IPS-NIHi11 (cell line): ENCODE measurements at regions not wholly inside any gene's neighbourhood (a gene's known extent, or its start where the extent isn't known, plus 50 kb on each side); places are given as distances from the start of the nearest gene placed in this dataset.

Experiments
- DNase-seq: peaks from one replicate; pipeline ENCODE4 v3.0.0; 2012; ENCODE audit warnings: mixed read lengths, low spot score

DNA sequence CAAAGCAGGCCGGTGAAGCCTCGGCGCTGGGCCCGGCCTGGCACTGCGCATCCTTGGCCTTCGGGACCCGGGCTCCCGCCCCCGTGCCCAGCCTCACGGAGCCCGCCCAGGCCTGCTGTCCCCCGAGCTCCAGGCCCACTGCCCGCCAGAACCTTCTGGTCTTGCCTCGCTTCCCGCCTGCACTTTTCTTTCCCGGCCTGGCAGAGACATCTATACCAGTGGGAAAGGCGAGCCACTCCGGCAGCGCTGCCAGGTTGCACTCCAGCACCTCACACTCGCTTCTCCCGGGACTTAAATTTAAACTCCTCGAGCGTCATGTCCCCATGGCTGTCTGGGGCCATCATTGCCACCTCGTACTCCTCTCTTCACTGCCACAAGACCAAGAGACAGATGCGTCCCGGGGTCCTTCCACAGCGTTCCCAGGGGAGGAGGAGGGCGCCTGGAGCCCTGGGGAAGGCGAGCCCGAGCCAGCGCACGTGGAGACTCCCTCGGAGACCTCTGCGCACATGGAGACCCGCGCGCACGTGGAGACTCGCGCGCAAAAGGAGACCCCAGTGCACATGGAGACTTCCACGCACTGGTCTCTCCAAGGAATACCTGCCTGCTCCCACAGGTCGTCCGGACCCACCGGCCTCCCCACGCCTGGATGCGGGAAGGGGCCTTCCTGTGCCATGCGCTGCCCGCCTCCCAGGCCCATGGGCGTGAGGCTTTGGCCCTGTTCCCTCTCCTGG is 253.1 kb upstream of the SALL3 start:
- no peak for DNase-seq

DNA sequence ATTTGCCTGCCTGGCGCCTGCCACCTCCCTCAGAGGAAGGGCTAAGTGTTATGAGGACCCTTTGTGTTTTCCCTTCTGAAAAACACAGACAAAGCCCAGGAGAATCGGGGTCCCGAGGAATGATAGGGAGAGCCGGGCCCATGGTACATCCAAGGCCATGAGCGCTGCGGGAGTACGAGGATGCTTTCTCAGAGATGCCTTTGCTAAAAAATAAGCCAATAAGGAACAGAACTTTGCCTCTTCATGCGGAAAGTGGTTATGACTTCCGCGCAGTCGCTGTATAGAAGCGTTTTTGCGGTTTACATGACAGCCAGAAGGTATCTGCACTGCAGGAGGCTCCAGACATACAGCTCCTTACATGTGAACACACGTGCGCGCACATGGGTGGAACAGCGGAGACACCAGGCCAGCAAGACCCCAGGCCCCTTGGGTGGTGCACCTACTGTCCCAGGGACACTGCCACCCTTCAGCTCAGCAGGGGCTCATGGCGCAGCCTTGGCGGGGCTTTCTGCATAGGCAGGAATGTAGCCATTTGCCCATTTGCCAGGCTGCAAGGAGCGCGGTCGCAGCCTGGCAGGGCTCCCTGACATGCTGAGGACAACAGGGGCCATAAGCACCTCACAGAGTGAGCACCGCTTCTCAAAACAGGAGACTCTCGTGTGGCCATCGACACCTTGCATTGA is 252.4 kb upstream of the SALL3 start:
- DNase-seq: no peak

DNA sequence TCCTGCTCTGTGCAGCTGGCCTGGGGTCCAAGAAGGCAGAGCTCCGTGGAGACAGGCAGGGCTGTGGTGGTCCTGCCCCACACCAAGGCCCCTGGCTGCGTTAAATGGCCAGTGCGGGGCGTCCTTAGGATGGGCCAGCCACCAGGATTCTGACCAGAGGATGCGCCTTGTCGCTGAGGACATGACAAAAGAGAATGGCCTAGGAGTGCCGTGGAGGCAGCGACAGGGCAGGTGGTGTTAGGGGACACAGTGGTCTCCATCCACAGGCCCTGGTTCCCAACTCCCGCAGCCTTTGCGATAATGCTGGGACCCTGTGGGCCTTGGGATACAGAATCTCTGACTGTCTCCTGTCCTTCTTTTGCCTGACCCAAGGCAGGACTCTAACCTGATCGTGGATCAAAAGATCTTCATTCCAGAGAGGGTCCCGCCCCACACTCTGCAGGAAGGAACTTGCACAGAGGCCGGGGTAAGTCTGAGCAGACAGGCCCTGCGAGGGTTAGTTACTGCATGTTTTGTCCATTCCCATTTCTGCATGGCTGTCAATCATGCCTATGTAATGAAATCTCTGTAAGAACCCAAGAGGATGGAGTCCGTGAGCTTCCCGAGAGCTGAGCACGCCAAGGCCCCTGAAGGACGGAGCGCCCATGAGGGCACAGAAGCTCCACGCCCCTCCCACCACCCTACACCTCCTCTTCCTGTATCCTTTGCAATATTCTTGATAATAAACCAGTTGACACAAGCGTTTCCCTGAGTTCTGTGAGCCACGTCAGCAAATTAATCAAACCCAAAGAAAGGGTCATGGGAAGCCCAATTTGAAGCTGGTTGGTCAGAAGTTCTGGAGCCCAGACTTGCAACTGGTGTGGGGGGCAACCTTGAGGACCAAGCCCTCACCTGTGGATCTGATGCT is 251.5 kb upstream of the SALL3 start:
- no peak for DNase-seq

DNA sequence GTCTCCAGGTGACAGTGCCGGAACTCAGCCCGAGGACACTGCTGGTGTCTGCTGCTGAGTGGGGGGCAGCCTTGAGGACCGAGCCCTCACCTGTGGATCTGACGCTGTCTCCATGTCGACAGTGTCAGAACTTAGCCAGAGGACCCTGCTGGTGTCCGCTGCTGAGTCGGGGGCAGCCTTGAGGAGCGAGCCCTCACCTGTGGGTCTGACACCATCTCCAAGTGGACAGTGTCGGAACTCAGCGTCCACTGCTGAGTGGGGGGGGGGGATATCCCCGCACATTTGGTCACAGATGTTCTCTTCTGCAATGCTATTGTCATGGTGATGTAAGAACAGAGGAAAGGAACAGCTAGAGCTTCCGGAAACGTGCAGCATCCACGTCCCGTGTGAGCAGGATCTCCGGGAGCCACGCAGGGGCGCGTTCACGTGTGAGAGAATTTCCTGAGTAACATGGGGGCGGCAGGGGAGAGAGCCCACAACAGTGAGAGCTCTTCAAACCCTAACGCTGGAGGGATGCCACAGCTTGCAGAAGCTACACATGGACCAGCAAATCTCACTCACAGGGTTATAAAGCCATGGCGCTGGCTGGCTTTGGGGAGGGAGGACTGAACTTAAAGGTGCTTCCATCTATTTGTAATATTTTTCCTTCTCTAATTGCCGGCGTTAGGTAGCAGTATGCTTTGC is 250.7 kb upstream of the SALL3 start:
- no peak for DNase-seq

DNA sequence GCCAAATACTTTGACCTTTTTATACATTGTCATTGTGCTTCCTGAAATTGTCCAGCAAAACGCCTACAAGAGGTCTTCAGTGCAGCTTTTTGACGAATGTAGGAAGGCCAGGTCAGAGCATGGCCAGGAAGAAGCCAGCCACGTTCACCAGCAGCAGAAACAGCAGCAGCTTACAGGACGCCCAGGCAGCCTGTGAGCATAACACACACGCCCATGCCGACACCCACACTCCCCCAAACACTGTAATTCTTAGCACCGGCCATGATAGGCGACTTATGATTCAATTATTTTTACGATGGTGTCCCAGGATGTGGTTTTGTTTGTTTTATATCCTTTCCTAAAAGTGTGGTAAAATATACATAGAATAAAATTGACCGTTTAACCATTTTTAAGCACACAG is 249.1 kb upstream of the SALL3 start:
- DNase-seq: no peak

DNA sequence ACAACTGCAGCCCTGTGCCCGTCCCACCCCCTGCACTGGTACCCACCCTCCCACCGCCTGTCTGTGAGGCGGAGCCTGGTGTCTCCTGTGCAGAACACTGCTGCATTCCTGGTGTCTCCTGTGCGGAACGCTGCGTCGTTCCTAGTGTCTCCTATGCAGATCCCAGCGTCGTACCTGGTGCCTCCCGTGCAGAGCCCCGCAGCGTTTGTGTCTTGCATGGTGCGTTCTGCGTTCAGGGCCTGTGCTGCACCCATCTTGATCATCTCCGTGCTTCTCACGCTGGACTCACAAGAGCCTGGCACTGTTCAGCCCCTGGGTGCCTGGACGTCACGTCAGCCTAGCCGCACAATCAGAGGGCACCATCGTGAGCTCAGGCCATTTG is 248.6 kb upstream of the SALL3 start:
- DNase-seq: no peak

DNA sequence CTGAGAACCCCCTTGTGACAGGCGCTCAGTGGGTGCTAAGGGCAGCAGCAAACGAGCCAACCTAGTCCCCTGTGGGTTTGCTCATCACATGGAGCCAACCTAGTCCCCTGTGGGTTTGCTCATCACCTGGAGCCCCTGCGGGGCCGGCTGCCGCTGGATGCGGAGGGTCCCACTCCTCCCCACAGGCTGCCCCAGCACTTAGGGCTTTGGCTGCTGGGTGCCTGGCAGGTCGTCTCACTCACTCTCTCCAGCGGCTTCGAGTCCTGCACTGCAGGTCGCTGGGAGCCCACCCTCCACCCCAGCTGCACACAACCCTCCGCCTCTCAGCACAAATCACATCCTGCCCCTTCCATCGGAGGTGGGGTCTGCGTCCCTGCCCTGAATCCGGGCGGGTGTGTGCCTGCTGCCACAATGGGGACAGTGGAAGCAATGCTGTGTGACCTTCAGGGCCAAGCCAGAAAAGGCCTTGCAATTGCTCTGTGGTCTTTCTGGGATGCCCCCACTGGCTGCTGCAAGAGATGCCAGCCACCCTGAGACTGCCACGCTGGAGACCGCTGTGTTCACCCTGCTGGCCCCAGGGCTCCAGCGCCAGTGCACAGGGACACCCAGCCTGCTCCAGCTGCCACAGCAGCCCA is 248.1 kb upstream of the SALL3 start:
- no peak for DNase-seq

DNA sequence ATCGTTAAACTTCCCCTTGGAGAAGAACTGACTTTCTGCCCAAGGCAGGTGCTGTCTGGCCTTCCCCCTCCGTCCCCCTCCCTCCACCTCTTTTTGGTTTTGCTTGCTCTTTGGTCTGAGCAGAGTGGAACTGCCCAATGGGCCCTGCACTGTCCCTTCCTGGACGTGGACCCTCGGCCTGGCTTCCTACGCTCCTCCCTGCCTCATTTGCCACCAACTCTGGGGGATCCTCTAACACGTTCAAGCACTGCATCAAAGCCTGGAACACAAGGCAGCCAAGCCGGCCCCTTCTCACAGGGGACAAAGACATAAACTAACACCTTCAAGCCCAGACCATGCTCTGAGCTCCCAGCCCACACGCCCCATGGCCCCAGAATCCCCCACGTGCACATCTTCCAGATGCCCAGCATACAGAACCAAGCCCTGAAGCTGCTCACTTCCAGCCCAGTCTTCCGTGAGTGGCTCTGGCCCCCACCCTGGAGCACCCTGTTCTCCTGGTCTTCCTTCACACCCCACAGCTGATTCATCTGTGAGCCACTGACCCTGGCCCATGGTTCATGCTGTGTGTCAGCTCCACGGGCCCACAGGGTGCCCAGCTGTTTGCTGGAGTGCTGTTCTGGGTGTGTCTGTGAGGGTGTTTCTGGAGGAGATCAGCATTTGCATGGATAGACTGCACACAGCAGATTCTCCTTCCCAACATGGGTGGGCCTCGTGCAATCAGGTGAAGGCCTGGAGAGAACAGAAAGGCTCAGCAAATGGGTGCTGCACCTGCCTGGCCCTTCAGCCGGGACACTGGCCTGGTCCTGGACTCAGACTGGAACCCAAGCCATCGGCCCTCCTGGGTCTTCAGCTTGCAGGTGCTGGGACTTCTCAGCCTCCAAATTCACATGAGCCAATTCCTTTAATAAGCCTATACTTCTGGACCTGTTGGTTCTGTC is 247.1 kb upstream of the SALL3 start:
- no peak for DNase-seq

DNA sequence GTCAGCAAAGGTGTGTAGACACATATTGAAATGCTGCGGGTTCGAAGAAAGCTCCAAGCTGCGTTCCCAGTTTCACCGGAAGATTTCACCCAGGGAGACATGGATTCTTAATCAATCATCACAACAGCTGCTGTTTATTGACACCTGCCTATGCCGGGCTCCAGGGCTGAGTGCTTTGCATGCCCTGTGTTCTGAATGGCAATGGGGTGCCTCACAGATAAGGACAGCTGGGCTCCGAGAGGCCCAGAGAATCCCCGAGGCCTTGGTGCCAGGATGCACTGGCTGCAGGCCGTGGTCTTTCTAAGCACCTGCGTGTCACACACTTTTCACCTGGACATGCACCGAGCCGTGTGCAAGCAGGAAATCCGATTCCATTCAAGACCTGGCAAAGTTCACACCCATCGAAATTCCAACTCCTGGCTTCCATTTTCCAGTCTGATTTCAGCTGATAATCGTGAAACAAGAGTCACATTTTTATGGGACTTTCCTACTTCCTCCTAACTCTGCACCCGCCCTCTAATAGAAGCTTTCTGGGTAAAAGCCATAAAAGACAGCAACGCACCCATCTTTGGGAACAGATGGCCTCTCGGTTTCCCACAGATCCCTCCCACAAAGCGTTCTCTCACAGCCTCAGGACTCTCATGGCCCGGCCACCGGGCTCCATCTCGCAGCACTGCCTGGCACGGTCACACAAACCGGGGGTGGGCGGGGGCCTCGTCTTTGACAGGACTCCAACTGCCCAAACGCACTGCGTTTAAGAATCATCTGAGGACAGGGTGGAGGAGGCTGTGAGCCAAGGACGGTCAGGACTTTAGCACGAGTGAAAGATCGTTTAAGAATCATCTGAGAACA is 245.6 kb upstream of the SALL3 start:
- no peak for DNase-seq

DNA sequence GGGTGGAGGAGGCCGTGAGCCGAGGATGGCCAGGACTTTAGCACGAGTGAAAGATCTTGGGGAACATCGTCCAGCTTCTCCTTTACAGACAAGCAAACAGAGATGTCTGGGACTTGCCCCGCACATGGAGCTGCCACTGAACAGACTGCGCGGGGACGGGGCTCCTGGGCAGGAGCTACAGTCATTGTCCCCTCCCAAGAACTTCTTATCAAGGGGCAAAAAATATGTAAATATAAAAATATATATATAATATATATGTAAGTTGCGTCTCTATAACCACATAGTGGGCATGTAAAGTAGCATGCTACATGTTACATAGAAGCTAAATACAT is 245.0 kb upstream of the SALL3 start:
- no peak for DNase-seq

DNA sequence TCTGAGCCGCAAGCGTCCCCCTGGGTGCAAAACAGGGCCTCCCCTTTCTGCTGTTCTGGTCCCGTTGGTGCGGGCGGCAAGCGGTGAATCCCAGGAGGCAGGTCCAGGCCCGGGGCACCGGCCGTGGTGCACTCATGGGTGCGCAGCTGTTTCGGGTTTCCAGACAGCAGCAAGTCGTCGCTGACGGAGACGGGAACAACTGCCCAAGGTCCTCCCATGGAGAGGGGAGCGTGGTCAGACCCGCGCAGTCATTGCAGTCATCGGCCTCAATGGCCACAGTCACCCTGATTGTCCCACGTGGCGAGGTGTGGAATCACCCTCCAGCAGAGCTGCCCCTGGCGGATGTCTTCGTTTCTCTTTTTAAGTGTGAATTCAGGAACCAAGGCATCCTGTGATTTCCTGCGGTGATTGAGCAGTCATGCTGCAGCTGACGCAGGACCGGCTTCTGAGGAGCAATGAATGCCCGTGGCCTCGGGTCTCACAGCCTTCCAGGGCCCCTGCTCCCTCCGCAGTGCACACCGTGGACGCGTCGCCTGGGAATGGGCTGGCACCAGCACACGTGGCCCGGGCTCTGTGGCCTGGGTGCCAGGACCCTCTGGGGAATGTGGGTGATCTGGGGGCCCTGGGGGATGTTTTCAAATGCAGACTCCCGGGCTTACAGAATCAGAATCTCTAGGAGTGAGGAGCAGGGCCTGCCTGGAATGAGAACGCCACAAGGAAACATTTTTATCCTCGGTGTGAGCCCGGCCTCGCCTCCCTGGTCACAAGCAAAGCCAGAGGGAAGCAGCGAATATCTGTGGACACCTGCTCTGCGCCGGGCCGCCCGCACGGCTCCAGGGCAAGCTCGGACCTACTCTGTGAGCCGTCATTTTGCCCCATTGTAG is 244.2 kb upstream of the SALL3 start:
- DNase-seq: no peak

DNA sequence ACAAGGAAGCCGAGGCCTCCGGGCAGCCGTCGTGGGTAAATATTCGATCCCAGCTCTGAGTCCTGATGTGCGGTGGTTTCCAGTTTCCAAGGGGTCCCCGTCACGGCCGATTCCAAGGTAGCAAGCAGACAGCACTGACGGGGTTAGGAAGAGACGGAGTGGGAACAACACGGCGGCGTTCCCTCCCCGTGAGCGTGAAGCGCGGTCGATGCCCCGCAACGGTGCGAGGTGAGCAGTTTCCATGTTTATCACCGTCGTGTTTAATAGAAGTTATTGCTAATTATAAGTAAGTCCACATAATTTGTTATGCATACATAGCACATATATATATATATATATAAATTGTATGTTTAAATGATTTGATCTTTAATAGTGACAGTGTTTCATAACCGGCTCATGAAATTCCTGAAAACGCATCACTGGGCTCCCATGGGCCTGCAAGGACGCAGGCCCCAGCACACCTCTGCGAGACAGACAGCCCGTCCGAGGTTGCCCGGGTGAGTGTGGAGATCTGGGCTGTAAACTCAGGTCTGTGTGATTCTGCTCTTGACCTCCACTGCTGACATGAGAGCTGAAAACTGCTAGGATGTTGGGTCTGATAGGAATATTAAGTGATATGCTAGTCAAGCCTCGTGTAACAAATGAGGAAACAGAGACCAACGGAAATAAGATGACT is 243.5 kb upstream of the SALL3 start:
- DNase-seq: no peak

DNA sequence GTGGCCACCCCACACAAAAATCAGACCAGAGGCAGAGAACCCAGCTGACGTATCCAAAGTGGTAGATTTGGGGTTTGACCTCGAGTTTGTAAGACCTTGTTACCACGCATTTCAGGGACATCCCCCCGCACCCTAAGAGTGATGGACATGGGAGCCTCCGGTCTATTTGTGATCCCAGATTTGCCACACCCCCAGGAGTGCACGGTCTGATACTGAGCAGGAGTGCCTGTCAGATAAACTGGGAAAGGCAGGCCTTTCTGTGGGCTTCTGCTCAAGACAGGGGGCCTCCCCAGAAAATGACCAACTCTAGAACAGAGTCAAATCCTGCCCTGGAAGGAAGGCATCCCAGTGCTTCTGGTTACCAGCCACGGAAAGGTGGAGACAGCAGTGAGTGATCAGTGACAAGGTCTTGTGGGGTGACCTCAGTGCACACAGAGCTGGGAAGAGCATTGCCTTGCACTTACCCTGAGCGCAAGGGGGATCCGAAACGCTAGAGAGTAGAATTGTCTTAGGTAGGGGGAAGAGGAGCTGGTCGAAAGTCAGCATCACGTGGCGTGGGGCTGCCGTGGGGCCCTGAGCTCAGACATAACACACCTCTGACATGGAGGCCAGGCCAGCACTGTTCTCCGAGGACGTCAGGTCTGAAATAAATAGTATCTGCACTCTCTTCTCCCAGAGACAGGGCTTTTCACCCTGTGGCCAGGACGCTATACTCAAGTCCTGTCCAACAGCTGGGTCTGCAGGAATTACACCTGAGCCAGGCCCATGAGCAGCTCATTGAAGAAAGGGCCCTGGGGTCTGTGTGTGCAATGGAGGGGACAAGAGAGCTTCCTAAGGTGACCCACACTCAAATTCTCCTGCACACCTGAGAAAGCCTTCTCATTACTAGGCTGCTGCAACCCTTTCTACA is 242.4 kb upstream of the SALL3 start:
- no peak for DNase-seq

DNA sequence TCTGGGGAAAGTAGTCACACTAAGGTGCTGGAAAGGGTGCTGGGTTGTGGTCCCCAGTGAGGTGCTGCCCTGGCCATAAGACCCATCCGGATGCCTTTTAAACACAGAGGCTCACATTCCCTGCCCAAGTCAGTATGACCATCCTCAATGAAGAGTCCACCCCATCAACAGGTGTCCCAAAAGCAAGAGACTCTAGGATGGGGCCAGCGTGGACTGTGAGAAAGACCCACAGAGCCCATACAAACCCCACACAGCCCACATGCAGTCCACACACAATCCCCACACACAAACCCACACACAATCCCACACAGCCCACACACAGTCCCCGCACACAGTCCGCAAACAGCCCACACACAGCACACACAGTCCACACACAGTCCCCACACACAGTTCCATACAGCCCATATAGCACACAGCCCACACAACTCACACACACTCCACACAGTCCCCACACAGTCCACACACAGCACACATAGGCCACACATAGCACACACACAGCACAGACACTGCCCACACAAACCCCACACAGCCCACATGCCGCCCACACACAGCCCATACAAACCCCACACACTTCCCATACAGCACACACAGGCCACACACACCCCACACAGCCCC is 241.4 kb upstream of the SALL3 start:
- DNase-seq: no peak

DNA sequence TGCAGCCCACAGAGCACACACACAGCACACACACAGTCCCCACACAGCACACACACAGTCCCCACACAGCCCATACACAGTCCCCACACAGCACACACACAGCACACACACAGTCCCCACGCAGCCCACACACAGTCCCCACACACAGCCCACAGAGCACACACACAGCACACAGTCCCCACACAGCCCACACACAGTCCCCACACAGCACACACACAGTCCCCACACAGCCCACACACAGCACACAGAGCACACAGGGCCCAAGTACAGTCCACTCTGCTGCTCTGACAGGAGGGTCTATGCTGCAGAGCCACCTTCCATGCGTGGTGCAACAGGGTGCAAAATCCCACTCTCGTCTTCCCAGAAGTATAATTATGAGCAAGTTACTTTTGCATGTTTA is 240.5 kb upstream of the SALL3 start:
- DNase-seq: no peak

DNA sequence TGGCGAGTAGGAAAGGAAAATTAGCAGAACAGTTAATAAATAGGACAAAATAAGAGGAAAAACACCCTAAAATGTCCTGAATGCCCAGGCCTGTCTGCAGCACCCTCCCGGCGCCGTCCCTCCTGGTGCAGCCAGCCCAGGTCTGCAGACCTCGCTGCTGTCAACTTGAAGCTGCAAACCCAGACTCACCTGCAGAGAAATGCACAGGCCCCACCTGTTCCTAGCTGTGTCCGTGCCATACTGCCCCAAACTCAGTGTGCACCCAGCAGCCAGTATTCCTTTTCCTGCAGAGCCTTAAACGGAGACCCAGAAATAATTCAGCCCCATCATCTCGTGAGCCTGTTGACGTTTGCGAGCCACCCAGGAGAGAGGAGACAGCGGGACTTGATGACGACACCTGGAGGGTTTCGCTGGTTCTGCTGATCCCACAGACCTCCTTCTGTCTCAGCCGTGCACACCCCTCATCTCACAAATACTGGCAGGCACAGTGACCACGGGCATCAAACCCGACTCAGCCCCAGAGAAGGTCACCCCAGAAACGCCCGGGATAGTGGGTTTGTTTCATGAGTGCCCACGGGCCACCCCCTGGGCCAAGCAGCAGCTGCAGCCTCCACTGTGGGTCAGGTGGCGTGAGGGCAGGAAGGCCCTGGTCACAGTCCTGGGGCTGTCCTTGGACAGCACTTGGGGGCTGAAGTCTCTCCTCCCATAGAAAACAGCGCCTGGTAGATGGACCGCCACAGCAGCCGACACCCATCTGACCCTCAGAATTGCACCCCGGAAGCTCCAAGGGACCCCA is 239.5 kb upstream of the SALL3 start:
- DNase-seq: no peak
